SU-DHL-6 (cell line): ENCODE measurements at regions not wholly inside any gene's neighbourhood (a gene's known extent, or its start where the extent isn't known, plus 50 kb on each side); places are given as distances from the start of the nearest gene placed in this dataset.

Experiments
- H2AFZ ChIP-seq: fragments of 200-600 bp; sonication (generic); 2 replicates; pipeline ENCODE4 v1.6.1; 2014; ENCODE audit warnings: low read depth, mild to moderate bottlenecking, moderate library complexity, mixed read lengths, antibody characterized with exemption, low read length; ENCODE audit not compliant: severe bottlenecking
- H3F3A ChIP-seq: fragments of 200-600 bp; shearing (Covaris generic); 2 replicates; pipeline ENCODE4 v1.6.0; 2016; ENCODE audit warnings: antibody characterized with exemption, mild to moderate bottlenecking; ENCODE audit not compliant: insufficient read depth
- H3K27ac ChIP-seq: fragments of 200-600 bp; sonication (generic); 2 replicates; pipeline ENCODE4 v1.5.1; 2016; ENCODE audit warnings: low read depth, mild to moderate bottlenecking, low read length, moderate library complexity, mixed read lengths
- H3K27me3 ChIP-seq: fragments of 200-600 bp; sonication (generic), shearing (Covaris generic); 2 replicates; pipeline ENCODE4 v1.6.0; 2014; ENCODE audit warnings: mild to moderate bottlenecking, low read length
- H3K36me3 ChIP-seq: fragments of 200-600 bp; sonication (generic); 2 replicates; pipeline ENCODE4 v1.6.1; 2014; ENCODE audit warnings: mild to moderate bottlenecking, low read length, mixed read lengths
- H3K4me2 ChIP-seq: fragments of 300-600, 200-600 bp; shearing (Covaris generic), sonication (generic); 2 replicates; pipeline ENCODE4 v1.6.0; 2014; ENCODE audit warnings: low read length, low read depth, mild to moderate bottlenecking; ENCODE audit not compliant: poor library complexity, severe bottlenecking
- H3K4me3 ChIP-seq: fragments of 200-600 bp; sonication (generic); 2 replicates; pipeline ENCODE4 v1.5.1; 2014; ENCODE audit warnings: antibody characterized with exemption, low read length, mild to moderate bottlenecking, mixed read lengths; ENCODE audit not compliant: insufficient read depth, poor library complexity, severe bottlenecking
- H3K79me2 ChIP-seq: fragments of 200-600 bp; sonication (generic); 2 replicates; pipeline ENCODE4 v1.6.1; 2014; ENCODE audit warnings: mild to moderate bottlenecking, low read length, moderate library complexity; ENCODE audit not compliant: insufficient read depth
- H3K9ac ChIP-seq: fragments of 200-600 bp; sonication (generic); 2 replicates; pipeline ENCODE4 v1.7.0; 2014; ENCODE audit warnings: mild to moderate bottlenecking, low read length
- H3K9me2 ChIP-seq: fragments of 200-600 bp; sonication (generic); replicated peaks from 2 replicates; pipeline ENCODE4 v1.6.1; 2014; ENCODE audit warnings: low read length; ENCODE audit not compliant: insufficient read depth
- H3K9me3 ChIP-seq: fragments of 200-600 bp; sonication (generic); 2 replicates; pipeline ENCODE4 v1.6.1; 2014; ENCODE audit warnings: low read length, mixed read lengths; ENCODE audit not compliant: insufficient read depth
- H4K20me1 ChIP-seq: fragments of 200-600 bp; sonication (generic); 2 replicates; pipeline ENCODE4 v1.6.1; 2014; ENCODE audit warnings: low read depth, mild to moderate bottlenecking, antibody characterized with exemption, low read length, moderate library complexity, mixed read lengths
- EZH2phosphoT487 ChIP-seq: fragments of 200-600 bp; sonication (generic), shearing (Covaris generic); conservative IDR thresholded peaks from 2 replicates; pipeline ENCODE4 v1.6.1; 2018; ENCODE audit warnings: mild to moderate bottlenecking, antibody characterized with exemption, low read length, moderate library complexity, mixed read lengths
- TF ChIP-seq, protein P1 (sequence below): fragments of 200-600 bp; sonication (generic); IDR thresholded peaks from one replicate; pipeline ENCODE4 v1.5.1; 2017; ENCODE audit warnings: antibody characterized with exemption, mild to moderate bottlenecking, low read length, moderate library complexity; ENCODE audit not compliant: insufficient read depth, poor library complexity, severe bottlenecking

DNA sequence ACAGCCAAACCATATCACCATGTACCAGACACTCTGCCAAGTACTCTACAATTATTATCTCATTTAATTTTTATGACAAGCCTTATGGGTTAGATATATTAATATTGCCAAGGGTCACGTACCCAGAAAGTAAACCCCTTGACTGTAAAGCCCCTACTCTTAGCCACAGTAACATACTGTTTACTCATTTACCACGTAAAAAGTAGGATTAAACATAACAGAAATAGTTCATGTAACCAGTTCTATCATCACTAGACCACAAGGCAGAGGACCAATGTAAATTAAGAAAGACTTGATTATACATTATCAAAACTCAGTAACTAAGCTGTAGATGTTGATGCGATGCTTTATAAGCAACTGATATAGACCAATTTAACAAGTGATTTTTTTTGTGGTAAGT is 101.5 kb upstream of the CNTNAP4 start:
- no peaks in the 10 kb centered on the region for H3K79me2 ChIP-seq
- H3K4me3 ChIP-seq = no peak overlapping the region
- H4K20me1 ChIP-seq = no peaks in the 10 kb centered on the region
- TF ChIP-seq, protein P1, sequence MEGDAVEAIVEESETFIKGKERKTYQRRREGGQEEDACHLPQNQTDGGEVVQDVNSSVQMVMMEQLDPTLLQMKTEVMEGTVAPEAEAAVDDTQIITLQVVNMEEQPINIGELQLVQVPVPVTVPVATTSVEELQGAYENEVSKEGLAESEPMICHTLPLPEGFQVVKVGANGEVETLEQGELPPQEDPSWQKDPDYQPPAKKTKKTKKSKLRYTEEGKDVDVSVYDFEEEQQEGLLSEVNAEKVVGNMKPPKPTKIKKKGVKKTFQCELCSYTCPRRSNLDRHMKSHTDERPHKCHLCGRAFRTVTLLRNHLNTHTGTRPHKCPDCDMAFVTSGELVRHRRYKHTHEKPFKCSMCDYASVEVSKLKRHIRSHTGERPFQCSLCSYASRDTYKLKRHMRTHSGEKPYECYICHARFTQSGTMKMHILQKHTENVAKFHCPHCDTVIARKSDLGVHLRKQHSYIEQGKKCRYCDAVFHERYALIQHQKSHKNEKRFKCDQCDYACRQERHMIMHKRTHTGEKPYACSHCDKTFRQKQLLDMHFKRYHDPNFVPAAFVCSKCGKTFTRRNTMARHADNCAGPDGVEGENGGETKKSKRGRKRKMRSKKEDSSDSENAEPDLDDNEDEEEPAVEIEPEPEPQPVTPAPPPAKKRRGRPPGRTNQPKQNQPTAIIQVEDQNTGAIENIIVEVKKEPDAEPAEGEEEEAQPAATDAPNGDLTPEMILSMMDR = no peak
- TF ChIP-seq EZH2phosphoT487 = no peak
- H3K27ac ChIP-seq = no peak overlapping the region
- no peaks in the 10 kb centered on the region for H3K9me2 ChIP-seq
- H3K9me3 ChIP-seq = no peaks in the 10 kb centered on the region
- H3K36me3 ChIP-seq = no peaks in the 10 kb centered on the region
- H3F3A ChIP-seq = no peaks in the 10 kb centered on the region
- no peaks in the 10 kb centered on the region for H3K27me3 ChIP-seq
- H3K4me2 ChIP-seq = no peak overlapping the region
- no peak overlapping the region for H2AFZ ChIP-seq
- no peak overlapping the region for H3K9ac ChIP-seq

DNA sequence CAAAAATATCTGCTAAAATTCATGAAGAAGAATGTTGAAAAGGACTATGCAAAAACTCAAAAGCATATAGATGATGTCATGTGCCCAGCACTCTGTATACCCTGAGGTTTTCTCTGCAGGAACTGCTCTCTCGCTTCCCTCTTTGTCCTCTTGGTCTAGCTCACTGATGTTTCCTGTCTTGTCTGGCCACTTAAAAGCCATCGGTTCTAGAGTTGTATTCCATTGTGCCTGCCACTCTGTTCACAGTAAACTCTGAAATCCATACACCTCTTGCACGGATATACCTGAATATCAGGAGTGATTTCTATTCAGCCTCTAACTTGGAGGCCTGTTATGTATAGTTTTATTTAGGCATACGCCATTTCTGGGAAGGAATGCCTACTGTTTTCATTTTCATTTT is 101.0 kb upstream of the CNTNAP4 start:
- Histone ChIP-seq H3K9ac (no peak overlapping the region), H3K79me2 (no peaks in the 10 kb centered on the region), H3K4me2 (no peak overlapping the region), H2AFZ (no peak overlapping the region), H3F3A (no peaks in the 10 kb centered on the region), H3K9me2 (no peaks in the 10 kb centered on the region), H3K9me3 (no peaks in the 10 kb centered on the region), H3K4me3 (no peak overlapping the region), H3K27ac (no peak overlapping the region), H3K36me3 (no peaks in the 10 kb centered on the region), H4K20me1 (no peaks in the 10 kb centered on the region), H3K27me3 (no peaks in the 10 kb centered on the region)
- no peak for TF ChIP-seq EZH2phosphoT487
- TF ChIP-seq, protein P1 = no peak

DNA sequence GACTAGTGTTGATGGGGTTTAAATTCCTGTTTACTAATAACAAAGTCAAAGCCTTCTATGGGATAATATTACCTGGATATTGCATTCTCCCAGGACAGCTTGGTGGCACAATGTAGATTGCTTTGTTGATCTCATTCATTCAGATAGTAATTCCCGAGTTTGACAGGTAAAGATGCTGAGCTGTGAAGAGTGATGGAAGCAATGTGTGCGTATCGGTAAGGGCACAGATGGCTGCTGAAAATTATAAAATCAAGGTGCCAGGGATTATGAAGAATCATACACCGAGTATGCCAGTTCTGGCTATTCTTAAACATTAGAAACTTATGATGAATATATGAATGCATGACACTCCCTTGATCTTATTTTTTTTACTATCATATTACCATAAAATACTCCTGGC is 100.6 kb upstream of the CNTNAP4 start:
- Histone ChIP-seq H3K79me2 (no peaks in the 10 kb centered on the region), H3K9ac (no peak overlapping the region), H3K27me3 (no peaks in the 10 kb centered on the region), H3K36me3 (no peaks in the 10 kb centered on the region), H3K4me2 (no peak overlapping the region), H3F3A (no peaks in the 10 kb centered on the region), H3K9me3 (no peaks in the 10 kb centered on the region), H4K20me1 (no peaks in the 10 kb centered on the region), H3K4me3 (no peak overlapping the region), H3K27ac (no peak overlapping the region), H2AFZ (no peak overlapping the region), H3K9me2 (no peaks in the 10 kb centered on the region)
- TF ChIP-seq, protein P1 = no peak
- TF ChIP-seq EZH2phosphoT487 = no peak
